GM12878 (cell line): ENCODE measurements at regions not wholly inside any gene's neighbourhood (a gene's known extent, or its start where the extent isn't known, plus 50 kb on each side); places are given as distances from the start of the nearest gene placed in this dataset.

Experiments used
- ATAC-seq: fragments of 200-7000 bp; cut with Tn5 transposase; 3 replicates; pipeline ENCODE4 v1.9.1; 2020; ENCODE audit warnings: mild to moderate bottlenecking, moderate library complexity
- BruUV-seq: library from RNA; stranded (reverse); fragments of 400-500 nt; replicated peaks from 2 replicates; lab custom pipeline; 2021; lab: Mats Ljungman, UMichigan
- CTCF ChIA-PET: fragments of 300-600 bp; sonication (Branson Sonifier 250); formaldehyde crosslinking; extraction: SDS; loops from one replicate; lab custom pipeline; 2021; ENCODE audit warnings: inconsistent platforms; lab: Yijun Ruan, JAX
- POLR2A ChIA-PET: fragments of 350-600 bp; formaldehyde crosslinking; extraction: SDS; loops from one replicate; lab custom pipeline; 2021; ENCODE audit warnings: inconsistent platforms; lab: Charles Lee
- RAD21 ChIA-PET: fragments of 300-600 bp; sonication (Branson Sonifier 250); formaldehyde crosslinking; loops from one replicate; lab custom pipeline; 2023; ENCODE audit warnings: antibody characterized with exemption; ENCODE audit not compliant: unreplicated experiment; lab: Charles Lee
- SMC1A ChIA-PET: fragments of 300-600 bp; sonication (Branson Sonifier 250); formaldehyde crosslinking; loops from one replicate; lab custom pipeline; 2023; ENCODE audit not compliant: unreplicated experiment, uncharacterized antibody; lab: Charles Lee
- DNase-seq: peaks from one replicate; pipeline ENCODE4 v3.0.0-alpha.2; 2011; ENCODE audit warnings: low read depth, low spot score
- FAIRE-seq: peaks from 3 replicates; lab custom pipeline; 2011; peaks lifted over from hg19 to GRCh38; lab: Jason Lieb, UNC
- H2AFZ ChIP-seq: 2 replicates; pipeline ENCODE4 v1.6.0; 2011; ENCODE audit warnings: low read depth, low read length, control low read depth; ENCODE audit not compliant: control insufficient read depth
- H3K27ac ChIP-seq: 2 replicates; pipeline ENCODE4 v1.5.1; 2011; ENCODE audit warnings: control low read depth; ENCODE audit not compliant: control insufficient read depth, insufficient read depth
- H3K27me3 ChIP-seq, 2 experiments: replicated peaks in 1 of 2; 2 replicates each; pipeline versions ENCODE4 v1.6.0 to v1.6.1; 2011; ENCODE audit warnings: low read length in 1 of 2; ENCODE audit not compliant: control insufficient read depth in 2 of 2, insufficient read depth in 2 of 2
- H3K36me3 ChIP-seq, 2 experiments: 2 replicates each; pipeline ENCODE4 v1.5.1; 2011; ENCODE audit warnings: low read length in 1 of 2; ENCODE audit not compliant: control insufficient read depth in 2 of 2, insufficient read depth in 2 of 2
- H3K4me1 ChIP-seq: 2 replicates; pipeline ENCODE4 v1.6.1; 2011; ENCODE audit warnings: mild to moderate bottlenecking, low read length, moderate library complexity, mixed read lengths; ENCODE audit not compliant: control insufficient read depth, insufficient read depth
- H3K4me2 ChIP-seq: 2 replicates; pipeline ENCODE4 v1.6.0; 2011; ENCODE audit warnings: control low read depth; ENCODE audit not compliant: control insufficient read depth, insufficient read depth
- H3K4me3 ChIP-seq: fragments of 200-600 bp; sonication (generic); 2 replicates; pipeline ENCODE4 v1.5.1; 2016
- H3K79me2 ChIP-seq: 2 replicates; pipeline ENCODE4 v1.6.0; 2011; ENCODE audit warnings: low read length; ENCODE audit not compliant: control insufficient read depth, insufficient read depth
- H3K9ac ChIP-seq: 2 replicates; pipeline ENCODE4 v1.8.0; 2011; ENCODE audit warnings: low read length, control low read depth, mixed read lengths; ENCODE audit not compliant: control insufficient read depth, insufficient read depth
- H3K9me3 ChIP-seq: replicated peaks from 3 replicates; pipeline ENCODE4 v1.5.1; 2011; ENCODE audit warnings: mild to moderate bottlenecking, low read length; ENCODE audit not compliant: control insufficient read depth, insufficient read depth
- H4K20me1 ChIP-seq: 2 replicates; pipeline ENCODE4 v1.6.0; 2011; ENCODE audit not compliant: control insufficient read depth, insufficient read depth
- EZH2 ChIP-seq: IDR thresholded peaks from 2 replicates; pipeline ENCODE4 v1.6.1; 2012; ENCODE audit warnings: low read depth, mild to moderate bottlenecking, control low read depth, inconsistent platforms, low read length, borderline replicate concordance; ENCODE audit not compliant: control insufficient read depth
- IRF4 ChIP-seq: IDR thresholded peaks from 2 replicates; pipeline ENCODE4 v1.6.1; 2011; ENCODE audit warnings: low read depth, low read length
- MXI1 ChIP-seq: fragments of 150-350 bp; IDR thresholded peaks from 2 replicates; pipeline ENCODE4 v1.6.1; 2011; ENCODE audit warnings: low read depth, mild to moderate bottlenecking, inconsistent platforms, low read length, improper control_type of control experiment
- PAX5 ChIP-seq: IDR thresholded peaks from 2 replicates; pipeline ENCODE4 v1.6.1; 2011; ENCODE audit warnings: low read depth, low read length, borderline replicate concordance
- POLR2AphosphoS5 ChIP-seq: IDR thresholded peaks from 2 replicates; pipeline ENCODE4 v1.6.1; 2011; ENCODE audit warnings: mild to moderate bottlenecking, low read length, inconsistent platforms
- RAD51 ChIP-seq: fragments of 450-650 bp; IDR thresholded peaks from 2 replicates; pipeline ENCODE4 v1.6.1; 2016; ENCODE audit warnings: moderate library complexity, mild to moderate bottlenecking, inconsistent platforms
- RCOR1 ChIP-seq: conservative IDR thresholded peaks from 2 replicates; pipeline ENCODE4 v1.6.1; 2012; ENCODE audit warnings: low read depth, low read length, improper control_type of control experiment
- TCF12 ChIP-seq: IDR thresholded peaks from 2 replicates; pipeline ENCODE4 v1.6.1; 2011; ENCODE audit warnings: low read depth, mild to moderate bottlenecking, low read length
- WRNIP1 ChIP-seq: IDR thresholded peaks from 2 replicates; pipeline ENCODE4 v1.6.1; 2011; ENCODE audit warnings: low read depth, low read length, improper control_type of control experiment, borderline replicate concordance
- WGBS: methylation state at CpG from one replicate; pipeline ENCODE4 v1.1.6; 2016; ENCODE audit warnings: low lambda C conversion rate; ENCODE audit not compliant: insufficient replicate concordance, insufficient coverage; ENCODE audit errors: missing lambda C conversion rate; 5-methylcytosine and 5-hydroxymethylcytosine counted together
- in situ Hi-C: fragments of 300-500 bp; cut with MboI; formaldehyde crosslinking; loops from 9 replicates; pipeline ENCODE4 v1.14.3; 2018; ENCODE audit warnings: mixed read lengths
- intact Hi-C: fragments of 100-400 bp; cut with micrococcal nuclease; formaldehyde crosslinking; loops from one replicate; pipeline ENCODE4 v1.14.2; 2022; ENCODE audit not compliant: unreplicated experiment
- TF ChIP-seq, protein P1 (sequence below): IDR thresholded peaks from 2 replicates; pipeline ENCODE4 v1.6.1; 2012; ENCODE audit warnings: low read length, inconsistent platforms
- TF ChIP-seq, protein P2 (sequence below): fragments of 450-650 bp; formaldehyde crosslinking; IDR thresholded peaks from 2 replicates; pipeline ENCODE4 v1.5.0; 2022; ENCODE audit warnings: mild to moderate bottlenecking, missing genetic modification characterization
- TF ChIP-seq, protein P3 (sequence below), 3 experiments: IDR thresholded peaks in 2 of 3; conservative IDR thresholded peaks in 1 of 3; 2 replicates each; pipeline ENCODE4 v1.5.1; 2011; ENCODE audit warnings: low read depth in 3 of 3, low read length in 3 of 3, mild to moderate bottlenecking in 3 of 3, control low read depth in 2 of 3, moderate library complexity in 2 of 3, inconsistent platforms in 1 of 3, mixed read lengths in 1 of 3; ENCODE audit not compliant: control insufficient read depth in 2 of 3, insufficient read depth in 1 of 3; ENCODE audit errors: extremely low read depth in 1 of 3

DNA sequence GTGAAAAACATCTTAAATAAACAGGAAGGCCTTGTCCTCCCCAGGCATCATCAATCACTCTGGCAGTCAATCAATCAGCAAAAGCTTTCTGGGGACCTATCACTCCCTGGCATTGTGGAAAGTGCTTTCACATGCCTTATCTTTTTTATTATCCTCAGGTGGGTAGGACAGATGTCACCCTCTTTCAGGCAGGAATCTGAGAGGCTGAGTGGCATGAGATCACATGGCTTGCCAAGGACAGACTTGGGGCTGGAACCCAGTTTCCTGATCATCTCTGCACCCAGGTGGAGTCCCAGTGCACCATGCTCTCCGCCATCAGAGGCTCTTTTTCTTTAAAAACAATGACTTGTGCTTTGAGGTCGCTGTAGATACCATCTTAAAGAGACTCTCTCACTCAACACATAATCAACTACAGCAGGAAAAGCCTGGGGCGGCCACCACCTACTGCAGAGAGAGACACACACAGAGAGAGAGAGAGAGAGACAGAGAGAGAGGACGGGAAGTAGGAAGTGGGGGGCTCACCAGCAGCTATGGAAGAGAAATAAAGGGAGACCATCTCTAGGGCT lies 282.7 kb downstream of the PTTG2 start:
- no peak for TF ChIP-seq RAD51
- no peak for TF ChIP-seq IRF4
- TF ChIP-seq, protein P1, sequence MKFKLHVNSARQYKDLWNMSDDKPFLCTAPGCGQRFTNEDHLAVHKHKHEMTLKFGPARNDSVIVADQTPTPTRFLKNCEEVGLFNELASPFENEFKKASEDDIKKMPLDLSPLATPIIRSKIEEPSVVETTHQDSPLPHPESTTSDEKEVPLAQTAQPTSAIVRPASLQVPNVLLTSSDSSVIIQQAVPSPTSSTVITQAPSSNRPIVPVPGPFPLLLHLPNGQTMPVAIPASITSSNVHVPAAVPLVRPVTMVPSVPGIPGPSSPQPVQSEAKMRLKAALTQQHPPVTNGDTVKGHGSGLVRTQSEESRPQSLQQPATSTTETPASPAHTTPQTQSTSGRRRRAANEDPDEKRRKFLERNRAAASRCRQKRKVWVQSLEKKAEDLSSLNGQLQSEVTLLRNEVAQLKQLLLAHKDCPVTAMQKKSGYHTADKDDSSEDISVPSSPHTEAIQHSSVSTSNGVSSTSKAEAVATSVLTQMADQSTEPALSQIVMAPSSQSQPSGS: no peak
- no peak for TF ChIP-seq TCF12
- TF ChIP-seq MXI1: no peak
- TF ChIP-seq EZH2: no peak
- no peak for TF ChIP-seq POLR2AphosphoS5
- no peak for TF ChIP-seq RCOR1
- TF ChIP-seq, protein P2, sequence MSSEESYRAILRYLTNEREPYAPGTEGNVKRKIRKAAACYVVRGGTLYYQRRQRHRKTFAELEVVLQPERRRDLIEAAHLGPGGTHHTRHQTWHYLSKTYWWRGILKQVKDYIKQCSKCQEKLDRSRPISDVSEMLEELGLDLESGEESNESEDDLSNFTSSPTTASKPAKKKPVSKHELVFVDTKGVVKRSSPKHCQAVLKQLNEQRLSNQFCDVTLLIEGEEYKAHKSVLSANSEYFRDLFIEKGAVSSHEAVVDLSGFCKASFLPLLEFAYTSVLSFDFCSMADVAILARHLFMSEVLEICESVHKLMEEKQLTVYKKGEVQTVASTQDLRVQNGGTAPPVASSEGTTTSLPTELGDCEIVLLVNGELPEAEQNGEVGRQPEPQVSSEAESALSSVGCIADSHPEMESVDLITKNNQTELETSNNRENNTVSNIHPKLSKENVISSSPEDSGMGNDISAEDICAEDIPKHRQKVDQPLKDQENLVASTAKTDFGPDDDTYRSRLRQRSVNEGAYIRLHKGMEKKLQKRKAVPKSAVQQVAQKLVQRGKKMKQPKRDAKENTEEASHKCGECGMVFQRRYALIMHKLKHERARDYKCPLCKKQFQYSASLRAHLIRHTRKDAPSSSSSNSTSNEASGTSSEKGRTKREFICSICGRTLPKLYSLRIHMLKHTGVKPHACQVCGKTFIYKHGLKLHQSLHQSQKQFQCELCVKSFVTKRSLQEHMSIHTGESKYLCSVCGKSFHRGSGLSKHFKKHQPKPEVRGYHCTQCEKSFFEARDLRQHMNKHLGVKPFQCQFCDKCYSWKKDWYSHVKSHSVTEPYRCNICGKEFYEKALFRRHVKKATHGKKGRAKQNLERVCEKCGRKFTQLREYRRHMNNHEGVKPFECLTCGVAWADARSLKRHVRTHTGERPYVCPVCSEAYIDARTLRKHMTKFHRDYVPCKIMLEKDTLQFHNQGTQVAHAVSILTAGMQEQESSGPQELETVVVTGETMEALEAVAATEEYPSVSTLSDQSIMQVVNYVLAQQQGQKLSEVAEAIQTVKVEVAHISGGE (CRISPR knock-in tag): no peak
- TF ChIP-seq PAX5: no peak
- TF ChIP-seq, protein P3, sequence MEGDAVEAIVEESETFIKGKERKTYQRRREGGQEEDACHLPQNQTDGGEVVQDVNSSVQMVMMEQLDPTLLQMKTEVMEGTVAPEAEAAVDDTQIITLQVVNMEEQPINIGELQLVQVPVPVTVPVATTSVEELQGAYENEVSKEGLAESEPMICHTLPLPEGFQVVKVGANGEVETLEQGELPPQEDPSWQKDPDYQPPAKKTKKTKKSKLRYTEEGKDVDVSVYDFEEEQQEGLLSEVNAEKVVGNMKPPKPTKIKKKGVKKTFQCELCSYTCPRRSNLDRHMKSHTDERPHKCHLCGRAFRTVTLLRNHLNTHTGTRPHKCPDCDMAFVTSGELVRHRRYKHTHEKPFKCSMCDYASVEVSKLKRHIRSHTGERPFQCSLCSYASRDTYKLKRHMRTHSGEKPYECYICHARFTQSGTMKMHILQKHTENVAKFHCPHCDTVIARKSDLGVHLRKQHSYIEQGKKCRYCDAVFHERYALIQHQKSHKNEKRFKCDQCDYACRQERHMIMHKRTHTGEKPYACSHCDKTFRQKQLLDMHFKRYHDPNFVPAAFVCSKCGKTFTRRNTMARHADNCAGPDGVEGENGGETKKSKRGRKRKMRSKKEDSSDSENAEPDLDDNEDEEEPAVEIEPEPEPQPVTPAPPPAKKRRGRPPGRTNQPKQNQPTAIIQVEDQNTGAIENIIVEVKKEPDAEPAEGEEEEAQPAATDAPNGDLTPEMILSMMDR (IDR thresholded peaks at IDR 0.05 in 2 of 3, conservative IDR thresholded peaks at IDR 0.05 in 1 of 3; ENCODE audit: control insufficient read depth in 2 of 3, extremely low read depth in 1 of 3, insufficient read depth in 1 of 3, low read depth in 3 of 3, low read length in 3 of 3): no peak
- no peak for TF ChIP-seq WRNIP1
- no peak for DNase-seq
- no peak overlapping the region for H3K9ac ChIP-seq
- WGBS: 63% methylated on average over 4 of the region's 4 CpGs
- no TSS peak for BruUV-seq
- no peaks in the 10 kb centered on the region for H3K4me1 ChIP-seq
- H3K4me3 ChIP-seq: no peak overlapping the region
- no peaks in the 10 kb centered on the region for H3K9me3 ChIP-seq
- RAD21 ChIA-PET: interaction anchor here (1.6 kb wide), 1 partner anchor 78 kb away, joined by 4 read pairs; no protein-coding TSS in a partner anchor
- intact Hi-C loops: no loop called here
- no peak for FAIRE-seq
- no peak overlapping the region for H2AFZ ChIP-seq
- POLR2A ChIA-PET: no interaction called here
- SMC1A ChIA-PET: no interaction called here
- H3K27me3 ChIP-seq: no peaks in the 10 kb centered on the region
- H4K20me1 ChIP-seq: no peaks in the 10 kb centered on the region
- no peaks in the 10 kb centered on the region for H3K79me2 ChIP-seq
- in situ Hi-C loops: no loop called here
- no peak overlapping the region for H3K4me2 ChIP-seq
- H3K36me3 ChIP-seq: no peaks in the 10 kb centered on the region
- no peak for ATAC-seq
- CTCF ChIA-PET: no interaction called here
- no peak overlapping the region for H3K27ac ChIP-seq
